ENCODE measurements at regions not wholly inside any gene's neighbourhood (a gene's known extent, or its start where the extent isn't known, plus 50 kb on each side); places are given as distances from the start of the nearest gene placed in this dataset.

GRCh38 chr16:9682320-9682719, 499.9 kb downstream of the GRIN2A start:
- Histone ChIP-seq H3K27me3 (ENCODE audit: control insufficient read depth in 2 of 2, insufficient read depth in 2 of 2, low read length in 2 of 2) (peaks cover 0 to 6% of the 10 kb centered on the region in 2 experiments; a peak in 2 of 5 replicates), H3K9ac (ENCODE audit: insufficient read depth in 1 of 2, low read depth in 2 of 2, low read length in 2 of 2) (no peak overlapping the region), H2AFZ (ENCODE audit: low read depth, low read length) (no peak overlapping the region), H3K9me1 (ENCODE audit: control insufficient read depth, insufficient read depth, low read length) (no peaks in the 10 kb centered on the region), H3K4me3 (no peak overlapping the region), H3K79me2 (ENCODE audit: control insufficient read depth, insufficient read depth, low read length) (no peaks in the 10 kb centered on the region), H3K9me3 (replicated peaks; ENCODE audit: control insufficient read depth, insufficient read depth, low read depth, low read length) (no peaks in the 10 kb centered on the region), H3K27ac (ENCODE audit: extremely low read depth, low read depth, low read length) (no peak overlapping the region), H4K20me1 (replicated peaks; ENCODE audit: control insufficient read depth, insufficient read depth, low read length) (no peaks in the 10 kb centered on the region), H3K4me1 (replicated peaks in 1 of 2; ENCODE audit: control insufficient read depth in 2 of 2, insufficient read depth in 2 of 2, low read length in 2 of 2) (no peaks in the 10 kb centered on the region), H3K4me2 (ENCODE audit: insufficient read depth, low read length) (no peak overlapping the region), H3K36me3 (ENCODE audit: control insufficient read depth, insufficient read depth, low read length) (no peaks in the 10 kb centered on the region)
- 0% methylated on average over 2 of the region's 2 CpGs for WGBS (ENCODE audit: insufficient coverage, low coverage, missing lambda C conversion rate)
- ATAC-seq (no peak), DNase-seq (ENCODE audit: extremely low read depth in 1 of 4, low spot score in 3 of 4) (no peak), FAIRE-seq (no peak)
- in situ Hi-C loops (cut with MboI) (no loop called here), intact Hi-C loops (cut with micrococcal nuclease) (no loop called here)
- ChIA-PET CTCF (ENCODE audit: low intra/inter-chr PET ratio) (no interaction called here), POLR2A (interaction anchor here (0.7 kb wide), 1 partner anchor 107 kb away, joined by 3 read pairs; no protein-coding TSS in a partner anchor)
- BruUV-seq (replicated peaks) = no TSS peak
- TF ChIP-seq E2F5 (CRISPR knock-in tag; IDR thresholded peaks at IDR 0.05) (no peak), USF2 (CRISPR knock-in tag; IDR thresholded peaks at IDR 0.05) (no peak), EGR1 (conservative IDR thresholded peaks at IDR 0.05) (no peak), E2F1 (CRISPR knock-in tag; IDR thresholded peaks at IDR 0.05) (no peak), IRF2 (CRISPR knock-in tag; IDR thresholded peaks at IDR 0.05) (no peak), CUX1 (CRISPR knock-in tag; IDR thresholded peaks at IDR 0.05) (no peak), MEIS2 (IDR thresholded peaks at IDR 0.05; ENCODE audit: partially characterized antibody) (no peak), ZNF384 (IDR thresholded peaks at IDR 0.05; ENCODE audit: low read depth, low read length) (no peak), MCM2 (IDR thresholded peaks at IDR 0.05; ENCODE audit: low read depth) (no peak), STAT5A (IDR thresholded peaks at IDR 0.05; ENCODE audit: borderline replicate concordance, low read length) (no peak)
